ENCODE measurements at regions not wholly inside any gene's neighbourhood (a gene's known extent, or its start where the extent isn't known, plus 50 kb on each side); places are given as distances from the start of the nearest gene placed in this dataset.

- no peak overlapping the region for H3K27ac ChIP-seq (ENCODE audit: control insufficient read depth, insufficient read depth, low read length)
- H3K9me3 ChIP-seq (ENCODE audit: control insufficient read depth, low read depth, low read length) = no peaks in the 10 kb centered on the region
- no peak for DNase-seq (ENCODE audit: low read depth, low spot score)
- TF ChIP-seq EZH2 (IDR thresholded peaks at IDR 0.05; ENCODE audit: low read length) (no peak), CTCF (optimal IDR thresholded peaks at IDR 0.05 in 1 of 3, IDR thresholded peaks at IDR 0.05 in 1 of 3, conservative IDR thresholded peaks at IDR 0.05 in 1 of 3; ENCODE audit: extremely low read depth in 1 of 3, insufficient read depth in 2 of 3, low read length in 3 of 3) (no peak)
- H3K79me2 ChIP-seq (ENCODE audit: control insufficient read depth, insufficient read depth, low read length) = no peaks in the 10 kb centered on the region
- dilution Hi-C loops (cut with MboI; ENCODE audit: extremely low pct_ligation_motif_present, low sequenced_read_pairs) = no loop called here
- no peaks in the 10 kb centered on the region for H3K4me1 ChIP-seq (ENCODE audit: control insufficient read depth, extremely low read depth, insufficient read depth, low read length)
- H3K36me3 ChIP-seq (ENCODE audit: control insufficient read depth in 2 of 2, extremely low read depth in 1 of 2, insufficient read depth in 2 of 2, low read length in 2 of 2) = no peaks in the 10 kb centered on the region
- no peak for FAIRE-seq
- no peaks in the 10 kb centered on the region for H3K9me1 ChIP-seq (ENCODE audit: control insufficient read depth, extremely low read depth, insufficient read depth, low read length)
- H3K9ac ChIP-seq (ENCODE audit: control insufficient read depth, extremely low read depth, insufficient read depth, low read length) = no peak overlapping the region
- no peak overlapping the region for H3K4me3 ChIP-seq (ENCODE audit: control insufficient read depth in 2 of 3, extremely low read depth in 1 of 3, insufficient read depth in 2 of 3, low read depth in 1 of 3, low read length in 3 of 3)
- H3K4me2 ChIP-seq (ENCODE audit: control insufficient read depth, extremely low read depth, insufficient read depth, low read depth, low read length) = no peak overlapping the region
- peaks cover 66% of the 10 kb centered on the region for H3K27me3 ChIP-seq (ENCODE audit: control insufficient read depth, extremely low read depth, insufficient read depth, low read length)
- H4K20me1 ChIP-seq (ENCODE audit: control insufficient read depth, extremely low read depth, insufficient read depth, low read length) = no peaks in the 10 kb centered on the region
- H2AFZ ChIP-seq (ENCODE audit: control insufficient read depth, low read length) = no peak overlapping the region
Measured at GRCh38 chr10:100687143-100688003, 58.0 kb upstream of the PAX2 start.

DNA sequence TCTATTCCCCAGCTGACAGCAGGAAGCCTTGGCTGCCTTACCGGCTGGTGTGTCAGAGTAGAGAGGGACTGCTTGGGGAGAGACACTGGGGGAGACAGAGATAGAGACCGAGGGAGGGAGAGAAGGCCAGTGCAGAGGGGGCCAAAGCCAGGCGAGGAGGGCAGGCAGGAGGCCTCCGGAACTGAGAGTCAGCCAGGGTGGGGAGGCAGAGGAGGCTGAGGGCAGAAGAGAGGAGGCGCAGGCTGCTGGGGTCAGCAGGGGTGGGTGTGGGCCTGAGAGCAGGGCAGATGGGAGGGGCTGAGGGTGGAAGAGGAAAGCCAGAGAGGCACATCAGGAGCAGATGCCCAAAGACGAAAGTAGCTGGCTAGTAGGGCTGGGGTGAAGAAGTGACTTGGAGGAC is 57.2 kb upstream of the PAX2 start:
- Histone ChIP-seq H3K36me3 (ENCODE audit: control insufficient read depth in 2 of 2, extremely low read depth in 1 of 2, insufficient read depth in 2 of 2, low read length in 2 of 2) (no peaks in the 10 kb centered on the region), H2AFZ (ENCODE audit: control insufficient read depth, low read length) (no peak overlapping the region), H3K27me3 (ENCODE audit: control insufficient read depth, extremely low read depth, insufficient read depth, low read length) (peaks cover 59% of the 10 kb centered on the region), H3K9ac (ENCODE audit: control insufficient read depth, extremely low read depth, insufficient read depth, low read length) (no peak overlapping the region), H4K20me1 (ENCODE audit: control insufficient read depth, extremely low read depth, insufficient read depth, low read length) (no peaks in the 10 kb centered on the region), H3K79me2 (ENCODE audit: control insufficient read depth, insufficient read depth, low read length) (no peaks in the 10 kb centered on the region), H3K4me1 (ENCODE audit: control insufficient read depth, extremely low read depth, insufficient read depth, low read length) (no peaks in the 10 kb centered on the region), H3K4me3 (ENCODE audit: control insufficient read depth in 2 of 3, extremely low read depth in 1 of 3, insufficient read depth in 2 of 3, low read depth in 1 of 3, low read length in 3 of 3) (no peak overlapping the region), H3K27ac (ENCODE audit: control insufficient read depth, insufficient read depth, low read length) (no peak overlapping the region), H3K9me1 (ENCODE audit: control insufficient read depth, extremely low read depth, insufficient read depth, low read length) (no peaks in the 10 kb centered on the region), H3K9me3 (ENCODE audit: control insufficient read depth, low read depth, low read length) (no peaks in the 10 kb centered on the region), H3K4me2 (ENCODE audit: control insufficient read depth, extremely low read depth, insufficient read depth, low read depth, low read length) (no peak overlapping the region)
- no peak for DNase-seq (ENCODE audit: low read depth, low spot score)
- TF ChIP-seq CTCF (optimal IDR thresholded peaks at IDR 0.05 in 1 of 3, IDR thresholded peaks at IDR 0.05 in 1 of 3, conservative IDR thresholded peaks at IDR 0.05 in 1 of 3; ENCODE audit: extremely low read depth in 1 of 3, insufficient read depth in 2 of 3, low read length in 3 of 3) (no peak), EZH2 (IDR thresholded peaks at IDR 0.05; ENCODE audit: low read length) (no peak)
- dilution Hi-C loops (cut with MboI; ENCODE audit: extremely low pct_ligation_motif_present, low sequenced_read_pairs) = no loop called here
- no peak for FAIRE-seq
